ENCODE measurements at regions not wholly inside any gene's neighbourhood (a gene's known extent, or its start where the extent isn't known, plus 50 kb on each side); places are given as distances from the start of the nearest gene placed in this dataset.

DNA sequence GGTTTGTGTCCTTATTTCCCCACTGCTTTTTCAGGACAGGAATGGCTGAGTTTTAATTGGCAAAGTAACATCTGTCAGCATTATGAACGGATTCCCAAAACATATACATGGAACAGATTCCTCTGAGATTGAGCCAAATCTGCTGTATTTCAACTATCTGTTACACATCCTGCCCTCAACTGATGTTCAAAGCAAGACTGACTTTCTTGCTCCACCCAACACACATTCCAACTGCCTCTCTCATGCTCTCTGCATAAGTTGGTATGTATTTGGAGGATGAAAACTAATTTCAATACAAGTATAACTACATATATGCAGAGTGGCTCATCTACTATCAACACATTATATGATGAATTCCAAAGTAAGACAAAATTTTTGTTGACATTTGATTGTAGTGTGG lies 342.2 kb downstream of the GATA3 start:
- TF ChIP-seq, protein P1, sequence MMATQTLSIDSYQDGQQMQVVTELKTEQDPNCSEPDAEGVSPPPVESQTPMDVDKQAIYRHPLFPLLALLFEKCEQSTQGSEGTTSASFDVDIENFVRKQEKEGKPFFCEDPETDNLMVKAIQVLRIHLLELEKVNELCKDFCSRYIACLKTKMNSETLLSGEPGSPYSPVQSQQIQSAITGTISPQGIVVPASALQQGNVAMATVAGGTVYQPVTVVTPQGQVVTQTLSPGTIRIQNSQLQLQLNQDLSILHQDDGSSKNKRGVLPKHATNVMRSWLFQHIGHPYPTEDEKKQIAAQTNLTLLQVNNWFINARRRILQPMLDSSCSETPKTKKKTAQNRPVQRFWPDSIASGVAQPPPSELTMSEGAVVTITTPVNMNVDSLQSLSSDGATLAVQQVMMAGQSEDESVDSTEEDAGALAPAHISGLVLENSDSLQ (IDR thresholded peaks at IDR 0.05) = no peak
- TF ChIP-seq POLR2A (IDR thresholded peaks at IDR 0.05; ENCODE audit: low read depth, low read length) (no peak), POLR2AphosphoS5 (IDR thresholded peaks at IDR 0.05; ENCODE audit: low read length) (no peak)
- TF ChIP-seq, protein P2, sequence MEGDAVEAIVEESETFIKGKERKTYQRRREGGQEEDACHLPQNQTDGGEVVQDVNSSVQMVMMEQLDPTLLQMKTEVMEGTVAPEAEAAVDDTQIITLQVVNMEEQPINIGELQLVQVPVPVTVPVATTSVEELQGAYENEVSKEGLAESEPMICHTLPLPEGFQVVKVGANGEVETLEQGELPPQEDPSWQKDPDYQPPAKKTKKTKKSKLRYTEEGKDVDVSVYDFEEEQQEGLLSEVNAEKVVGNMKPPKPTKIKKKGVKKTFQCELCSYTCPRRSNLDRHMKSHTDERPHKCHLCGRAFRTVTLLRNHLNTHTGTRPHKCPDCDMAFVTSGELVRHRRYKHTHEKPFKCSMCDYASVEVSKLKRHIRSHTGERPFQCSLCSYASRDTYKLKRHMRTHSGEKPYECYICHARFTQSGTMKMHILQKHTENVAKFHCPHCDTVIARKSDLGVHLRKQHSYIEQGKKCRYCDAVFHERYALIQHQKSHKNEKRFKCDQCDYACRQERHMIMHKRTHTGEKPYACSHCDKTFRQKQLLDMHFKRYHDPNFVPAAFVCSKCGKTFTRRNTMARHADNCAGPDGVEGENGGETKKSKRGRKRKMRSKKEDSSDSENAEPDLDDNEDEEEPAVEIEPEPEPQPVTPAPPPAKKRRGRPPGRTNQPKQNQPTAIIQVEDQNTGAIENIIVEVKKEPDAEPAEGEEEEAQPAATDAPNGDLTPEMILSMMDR (IDR thresholded peaks at IDR 0.05 in 2 of 3, conservative IDR thresholded peaks at IDR 0.05 in 1 of 3; ENCODE audit: control insufficient read depth in 2 of 3, extremely low read depth in 1 of 3, insufficient read depth in 1 of 3, low read depth in 3 of 3, low read length in 3 of 3) = no peak
